Lung microvascular endothelial cell (primary cell): ENCODE measurements at regions not wholly inside any gene's neighbourhood (a gene's known extent, or its start where the extent isn't known, plus 50 kb on each side); places are given as distances from the start of the nearest gene placed in this dataset.

ENCODE experiments used
- DNase-seq, 2 donors: peaks; one replicate each; pipeline versions ENCODE4 v3.0.0 to v3.0.0-alpha.2; 2010; ENCODE audit warnings: low read depth in 2 of 2

DNA sequence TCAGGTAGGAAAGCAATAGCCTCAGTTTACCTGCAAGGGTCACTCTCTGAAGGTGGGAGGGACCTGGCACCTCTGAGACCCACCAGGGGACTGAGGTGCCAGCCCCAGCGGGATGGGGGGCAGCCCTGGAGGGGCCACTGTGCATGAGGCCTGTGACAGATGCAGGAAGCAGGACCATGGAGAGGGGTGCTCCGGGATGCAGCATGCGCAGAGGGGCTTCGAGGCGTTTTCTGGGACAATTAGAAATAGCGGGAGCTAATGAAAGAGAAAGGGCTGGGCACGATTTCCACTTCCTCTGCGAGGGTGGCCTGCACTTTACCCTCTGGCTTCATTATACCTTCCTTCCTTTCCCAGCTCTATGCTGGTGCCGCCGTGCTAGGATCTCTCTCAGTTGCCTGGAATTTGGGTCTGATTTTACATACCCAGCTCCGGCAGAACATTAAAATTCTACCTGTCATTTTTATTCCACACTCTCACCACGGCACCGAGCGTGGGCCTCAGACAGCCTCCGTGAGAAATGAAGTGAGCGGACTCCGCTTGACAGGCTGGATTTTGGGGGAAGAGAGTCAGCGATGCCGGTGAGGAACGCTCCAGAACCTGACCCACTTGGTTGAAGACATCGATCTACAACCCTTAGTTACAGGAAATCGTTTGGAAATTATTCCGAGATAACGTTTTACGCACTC lies 333.9 kb upstream of the PFKP start:
- DNase-seq = no peak

- no peak for DNase-seq
Measured at GRCh38 chr10:2731940-2732339, 335.4 kb upstream of the PFKP start.

GRCh38 chr10:2729197-2729596 lies 338.2 kb upstream of the PFKP start:
- no peak for DNase-seq

DNA sequence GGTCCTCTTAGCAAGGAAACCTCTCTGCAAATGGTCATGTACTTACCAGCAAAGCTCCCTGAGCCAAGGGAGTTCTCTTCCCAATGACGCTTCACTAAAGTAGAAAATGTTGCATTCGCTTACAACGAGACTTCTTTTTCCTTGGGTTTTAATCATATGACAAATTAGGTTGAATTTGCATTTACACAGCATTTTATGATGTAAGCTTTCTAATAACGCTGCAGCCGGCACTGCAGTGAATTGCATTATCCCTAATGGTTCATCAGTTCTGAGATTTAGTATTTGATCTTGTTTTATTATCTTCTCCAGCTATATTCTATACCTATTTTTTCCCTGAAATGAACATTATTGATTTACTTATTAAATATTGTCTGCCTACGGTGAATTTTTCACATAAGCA lies 339.3 kb upstream of the PFKP start:
- no peak for DNase-seq

DNA sequence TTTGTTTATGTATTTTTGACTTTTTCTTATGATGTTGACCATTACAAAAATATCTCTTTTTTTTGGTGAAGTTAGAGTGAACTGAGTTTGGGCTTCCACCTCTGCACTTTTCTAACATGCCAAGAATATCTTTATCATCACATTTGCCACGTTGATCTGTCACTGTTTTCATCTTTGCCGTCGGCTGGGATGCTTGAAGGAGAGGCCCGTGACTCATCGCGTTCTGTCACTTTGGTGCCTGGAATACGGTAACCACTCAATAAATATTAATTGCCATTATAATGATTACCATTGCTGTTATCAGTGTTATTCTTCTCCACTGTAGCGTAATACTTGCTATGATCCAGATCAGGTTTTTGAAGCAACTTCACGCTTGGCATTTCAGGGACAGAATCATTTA lies 350.8 kb upstream of the PFKP start:
- DNase-seq = no peak

DNA sequence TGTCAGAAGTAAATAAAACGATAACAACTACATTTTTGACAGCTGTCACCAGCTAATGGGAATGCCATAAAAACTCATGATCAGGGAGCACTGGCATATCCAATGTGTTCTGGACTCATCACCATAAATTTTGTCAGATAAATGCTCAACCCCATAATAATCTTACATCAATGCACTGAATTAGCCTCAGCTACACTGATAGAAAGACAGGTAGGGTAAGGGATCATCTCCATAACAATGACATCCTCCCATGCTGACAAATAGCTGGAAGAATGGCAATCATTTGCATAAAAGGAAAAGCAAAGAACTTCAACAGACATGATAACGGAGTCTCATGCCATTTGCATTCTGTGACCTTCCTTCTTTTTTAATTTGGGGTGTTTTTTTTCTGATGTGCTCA lies 352.8 kb upstream of the PFKP start:
- no peak for DNase-seq

DNA sequence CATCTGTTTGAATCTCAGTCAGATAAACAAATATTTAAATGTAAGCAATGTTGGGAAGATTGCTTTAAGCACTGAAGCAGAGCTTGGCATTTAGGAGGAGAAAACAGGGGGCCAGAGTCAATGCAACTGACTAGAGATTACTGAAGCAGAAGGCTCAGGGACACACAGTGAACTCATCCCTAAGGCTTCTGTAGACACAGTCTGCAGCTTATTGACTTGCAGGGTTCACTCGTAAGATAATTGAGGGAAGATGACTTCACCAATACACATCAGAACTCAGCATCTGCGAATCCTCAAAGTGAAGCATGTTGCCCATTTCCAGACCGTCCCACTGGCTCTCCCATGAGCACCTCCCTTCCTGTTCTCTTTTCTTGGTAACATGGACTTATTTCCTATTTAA lies 363.4 kb upstream of the PFKP start:
- DNase-seq = no peak

- DNase-seq = no peak
Measured at GRCh38 chr10:2701802-2702201, 365.5 kb upstream of the PFKP start.

DNA sequence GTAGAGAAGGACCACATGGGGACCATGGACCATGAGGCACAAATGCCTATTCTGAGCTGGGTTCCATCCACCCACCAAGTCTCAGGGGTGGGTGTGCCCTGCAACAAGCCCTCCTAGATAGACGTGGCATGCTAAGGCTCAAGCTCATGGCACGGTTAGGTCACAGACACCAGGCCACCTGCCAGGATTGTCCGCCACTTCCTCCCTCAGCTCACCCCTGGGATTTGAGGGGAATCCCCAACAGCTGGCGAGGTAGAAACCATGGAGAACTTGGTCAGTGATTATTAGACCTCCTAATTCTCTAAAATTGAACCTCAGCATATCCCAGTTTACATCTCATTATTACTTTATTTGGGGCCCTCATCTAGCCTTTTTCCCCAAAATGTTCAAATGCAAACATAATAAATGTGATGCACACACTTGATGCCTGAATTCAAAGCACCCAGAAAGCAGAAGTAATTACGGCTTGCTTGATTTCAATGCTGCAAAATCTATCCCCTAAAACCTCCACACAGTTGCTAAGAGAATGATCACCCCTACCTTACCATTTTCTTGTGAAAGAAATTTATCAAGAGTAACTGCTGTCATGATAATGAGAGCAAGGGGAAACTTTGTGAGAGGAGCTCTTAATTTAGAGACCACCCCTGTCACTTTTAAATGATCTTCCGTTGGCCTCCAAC lies 366.6 kb upstream of the PFKP start:
- no peak for DNase-seq

GRCh38 chr10:2688958-2689357 lies 378.4 kb upstream of the PFKP start:
- no peak for DNase-seq

DNA sequence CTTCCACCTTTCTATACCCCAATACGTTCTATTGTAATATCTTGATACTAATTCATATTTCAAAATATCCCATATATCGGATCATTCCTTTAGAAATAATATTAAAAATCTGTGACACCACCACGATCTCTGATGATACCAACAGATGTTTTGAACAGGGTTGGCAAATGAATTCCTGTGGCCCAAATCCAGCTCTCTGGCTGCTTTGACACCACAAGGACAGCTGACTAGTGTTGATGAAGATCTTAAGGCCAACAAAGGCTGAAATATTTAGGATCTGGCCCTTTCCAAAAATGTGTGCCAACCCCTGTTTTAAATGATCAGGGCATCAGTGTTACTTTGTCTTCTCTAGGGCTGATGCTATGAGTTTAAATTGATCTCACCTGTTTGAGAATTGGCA lies 380.7 kb upstream of the PFKP start:
- no peak for DNase-seq

DNA sequence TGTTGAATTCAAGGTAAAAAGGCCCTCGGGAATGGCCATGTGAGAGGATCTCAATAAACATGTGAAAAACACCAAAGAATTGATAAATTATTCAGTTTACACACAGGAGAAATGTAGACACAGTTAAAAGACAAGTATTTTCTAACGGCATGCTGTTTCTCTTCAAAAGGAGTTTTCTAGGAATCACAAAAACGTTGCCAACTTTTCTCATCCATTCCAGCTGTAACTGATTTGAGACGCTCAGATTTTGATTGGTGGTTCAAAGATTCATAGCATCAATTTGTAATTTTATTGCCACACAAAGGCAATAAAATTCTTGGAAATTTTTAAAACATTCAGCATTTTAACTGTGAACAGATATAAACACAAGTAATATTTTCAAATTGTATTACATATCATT lies 384.9 kb upstream of the PFKP start:
- no peak for DNase-seq

GRCh38 chr10:2681891-2682290 lies 385.5 kb upstream of the PFKP start:
- DNase-seq = no peak

DNA sequence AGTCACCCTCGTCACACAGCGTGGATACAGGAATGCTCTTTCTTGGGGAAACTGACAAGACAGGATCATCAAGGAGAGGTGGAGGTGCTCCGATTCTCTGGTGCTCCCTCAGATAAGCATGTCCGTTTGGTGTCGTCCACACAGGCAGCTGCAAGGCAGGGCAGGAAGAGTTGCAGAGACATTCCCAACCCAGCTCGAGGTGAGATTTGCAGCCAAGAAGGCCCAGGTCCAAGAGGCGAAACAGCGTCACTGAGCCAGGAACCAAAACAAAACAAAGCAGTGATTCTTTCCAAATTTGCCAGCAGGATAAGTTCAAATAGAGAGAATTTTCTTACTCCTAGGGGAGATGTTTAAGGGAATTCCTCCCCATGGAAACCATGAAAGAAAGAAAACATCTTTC lies 386.5 kb upstream of the PFKP start:
- DNase-seq = no peak

DNA sequence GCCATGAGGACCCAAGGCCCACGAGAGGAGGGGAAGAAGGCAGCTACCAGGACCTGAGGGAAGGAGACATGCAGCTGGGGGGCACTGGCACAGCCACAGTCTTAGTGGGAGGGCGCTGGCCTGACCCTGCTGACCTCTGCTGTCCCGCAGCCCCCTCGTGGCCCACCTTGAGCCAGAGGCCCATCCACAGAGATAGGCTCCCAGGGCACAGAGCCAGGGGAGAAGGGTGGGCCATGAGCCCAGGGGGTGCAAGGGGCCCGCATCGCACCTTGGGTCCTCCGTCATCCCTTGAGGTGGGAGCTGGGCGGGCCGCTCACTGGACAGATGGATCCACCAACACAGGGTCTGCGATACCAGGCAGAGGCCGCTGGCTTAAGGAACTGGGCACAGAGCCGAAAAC lies 387.7 kb upstream of the PFKP start:
- DNase-seq = no peak

DNA sequence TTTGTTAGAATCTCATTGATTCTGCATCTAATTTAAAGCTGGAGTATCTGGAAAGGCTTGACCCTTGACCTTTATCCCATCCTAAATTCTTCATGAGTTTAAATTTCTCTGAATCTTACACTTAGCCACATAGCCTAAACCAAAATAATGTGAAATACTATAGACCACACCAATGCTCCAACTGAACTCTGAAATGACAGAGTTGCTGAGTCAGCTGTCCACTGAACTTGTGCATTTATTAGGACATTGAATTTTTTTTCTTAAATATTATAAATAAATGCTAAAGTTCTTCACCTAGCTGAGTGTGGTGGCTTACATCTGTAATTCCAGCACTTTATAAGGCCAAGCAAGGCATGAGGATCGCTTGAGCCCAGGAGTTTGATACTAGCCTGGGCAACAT lies 390.9 kb upstream of the PFKP start:
- DNase-seq = no peak

- no peak for DNase-seq
Measured at GRCh38 chr10:2674451-2674850, 392.9 kb upstream of the PFKP start.

GRCh38 chr10:2670864-2671263 lies 396.5 kb upstream of the PFKP start:
- no peak for DNase-seq

GRCh38 chr10:2665772-2666171 lies 401.6 kb upstream of the PFKP start:
- no peak for DNase-seq

- no peak for DNase-seq
Measured at GRCh38 chr10:2660276-2660675, 407.1 kb upstream of the PFKP start.

GRCh38 chr10:2659660-2660209 lies 407.6 kb upstream of the PFKP start:
- DNase-seq = no peak

DNA sequence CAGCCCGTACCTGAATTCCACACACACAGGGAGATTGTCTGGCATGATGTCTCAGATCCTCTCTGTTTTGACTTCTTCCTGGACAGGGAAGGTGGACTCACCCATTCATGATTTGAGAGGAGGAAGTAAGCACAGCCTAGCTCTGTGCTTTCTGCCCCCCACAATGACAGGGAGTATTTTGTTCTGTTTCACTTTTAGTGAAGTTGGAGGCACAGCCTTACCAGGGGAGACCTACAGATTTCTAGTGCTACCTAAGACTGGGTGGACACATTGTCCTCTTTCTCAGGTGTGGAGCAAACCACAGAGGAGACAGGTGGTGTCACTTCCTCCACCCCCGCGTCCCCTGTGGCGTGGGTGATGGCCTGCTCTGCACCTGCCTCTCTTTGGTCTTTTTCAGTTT lies 408.6 kb upstream of the PFKP start:
- DNase-seq = no peak

- DNase-seq = no peak
Measured at GRCh38 chr10:2650328-2650727, 417.0 kb upstream of the PFKP start.
